ENCODE measurements at regions not wholly inside any gene's neighbourhood (a gene's known extent, or its start where the extent isn't known, plus 50 kb on each side); places are given as distances from the start of the nearest gene placed in this dataset.

DNA sequence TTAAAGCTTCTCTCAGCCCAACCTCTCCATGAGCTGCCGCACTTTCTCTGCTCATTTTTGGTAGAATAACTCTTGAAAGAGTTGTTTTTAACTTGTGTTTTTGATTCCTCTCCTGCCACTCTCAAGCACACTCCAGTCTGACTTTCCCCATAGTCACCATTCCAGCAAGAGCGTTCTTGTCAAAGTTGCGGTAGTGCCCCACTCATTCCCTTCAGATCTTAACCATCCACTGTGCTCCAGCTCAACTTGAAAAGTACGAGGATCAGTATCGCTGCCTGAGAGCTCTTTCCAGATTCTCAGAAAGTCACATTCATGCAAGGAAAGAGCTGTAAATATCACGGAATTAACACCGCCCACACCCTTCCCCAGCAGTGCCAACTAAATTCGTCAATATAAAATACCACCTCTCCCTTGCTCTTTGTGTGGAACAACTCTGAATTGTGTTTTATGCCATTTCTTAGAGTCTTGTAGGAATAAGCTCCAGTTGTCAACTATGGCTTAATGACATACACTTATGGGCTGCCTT lies 59.7 kb upstream of the IL15 start:
- Histone ChIP-seq H3K9ac (no peak overlapping the region), H3K36me3 (ENCODE audit: control insufficient read depth, insufficient read depth, low read length) (no peaks in the 10 kb centered on the region), H3K9me3 (ENCODE audit: control insufficient read depth, low read length) (no peaks in the 10 kb centered on the region), H3K79me2 (no peaks in the 10 kb centered on the region), H2AFZ (no peak overlapping the region), H3K27me3 (ENCODE audit: control insufficient read depth, insufficient read depth, low read length) (no peaks in the 10 kb centered on the region), H3K4me3 (ENCODE audit: low read depth, low read length) (no peak overlapping the region), H3K27ac (no peak overlapping the region), H3K4me2 (ENCODE audit: low read length) (no peak overlapping the region), H3K4me1 (no peaks in the 10 kb centered on the region)
- no peak for TF ChIP-seq CTCF (IDR thresholded peaks at IDR 0.05)

GRCh38 chr4:141578451-141578850 lies 57.9 kb upstream of the IL15 start:
- no peaks in the 10 kb centered on the region for H3K9me3 ChIP-seq (ENCODE audit: control insufficient read depth, low read length)
- TF ChIP-seq CTCF (IDR thresholded peaks at IDR 0.05): no peak

GRCh38 chr4:141580523-141580922 lies 55.9 kb upstream of the IL15 start:
- Histone ChIP-seq H3K27me3 (ENCODE audit: control insufficient read depth, insufficient read depth, low read length) (no peaks in the 10 kb centered on the region), H2AFZ (no peak overlapping the region), H3K9me3 (ENCODE audit: control insufficient read depth, low read length) (no peaks in the 10 kb centered on the region), H3K27ac (no peak overlapping the region), H3K36me3 (ENCODE audit: control insufficient read depth, insufficient read depth, low read length) (no peaks in the 10 kb centered on the region), H3K4me3 (ENCODE audit: low read depth, low read length) (no peak overlapping the region), H3K9ac (no peak overlapping the region), H3K79me2 (no peaks in the 10 kb centered on the region), H3K4me2 (ENCODE audit: low read length) (no peak overlapping the region), H3K4me1 (no peaks in the 10 kb centered on the region)
- no peak for TF ChIP-seq CTCF (IDR thresholded peaks at IDR 0.05)

More at GRCh38 chr4:141578451-141578850, 57.9 kb upstream of the IL15 start:
- Histone ChIP-seq H2AFZ (no peak overlapping the region), H3K27ac (no peak overlapping the region), H3K4me2 (ENCODE audit: low read length) (no peak overlapping the region), H3K27me3 (ENCODE audit: control insufficient read depth, insufficient read depth, low read length) (no peaks in the 10 kb centered on the region), H3K9ac (no peak overlapping the region), H3K4me1 (no peaks in the 10 kb centered on the region), H3K36me3 (ENCODE audit: control insufficient read depth, insufficient read depth, low read length) (no peaks in the 10 kb centered on the region), H3K79me2 (no peaks in the 10 kb centered on the region), H3K4me3 (ENCODE audit: low read depth, low read length) (no peak overlapping the region)

Measured in parathyroid adenoma (tissue), 2 donors.